SK-N-MC (cell line): ENCODE measurements at regions not wholly inside any gene's neighbourhood (a gene's known extent, or its start where the extent isn't known, plus 50 kb on each side); places are given as distances from the start of the nearest gene placed in this dataset.
"Not testable (repeated sequence)": the region's sequence is repeated elsewhere in the genome, so short reads cannot be mapped to it uniquely, and the experiment has no call there.

Source experiments
- DNase-seq: peaks from one replicate; pipeline ENCODE4 v3.0.0-alpha.2; 2011; ENCODE audit warnings: low read depth, low spot score
- H3K27ac ChIP-seq: fragments of 200-600 bp; sonication (generic); 2 replicates; pipeline ENCODE4 v1.5.1; 2016; ENCODE audit warnings: mixed run types
- H3K36me3 ChIP-seq: fragments of 200-600 bp; sonication (generic); 2 replicates; pipeline ENCODE4 v1.6.1; 2017; ENCODE audit warnings: antibody characterized with exemption, low read length, mixed read lengths; ENCODE audit not compliant: insufficient read depth
- H3K4me3 ChIP-seq: fragments of 200-600 bp; sonication (generic); 2 replicates; pipeline ENCODE4 v1.5.1; 2016
- H3K9ac ChIP-seq: fragments of 200-600 bp; sonication (generic); 2 replicates; pipeline ENCODE4 v1.8.0; 2017; ENCODE audit warnings: mixed run types, mixed read lengths; ENCODE audit not compliant: insufficient read length
- H3K9me3 ChIP-seq: fragments of 200-600 bp; sonication (generic); 2 replicates; pipeline ENCODE4 v1.6.1; 2017; ENCODE audit warnings: low read depth, mild to moderate bottlenecking, antibody characterized with exemption, low read length, moderate library complexity, mixed read lengths
- EZH2 ChIP-seq: fragments of 200-600 bp; sonication (generic); IDR thresholded peaks from one replicate; pipeline ENCODE4 v1.6.1; 2017; ENCODE audit warnings: antibody characterized with exemption
- FOXP2 ChIP-seq: optimal IDR thresholded peaks from 2 replicates; pipeline ENCODE3; 2011; ENCODE audit warnings: mild to moderate bottlenecking, moderate library complexity; ENCODE audit not compliant: insufficient read depth; ENCODE audit errors: extremely low read length, control extremely low read depth
- POLR2AphosphoS5 ChIP-seq: IDR thresholded peaks from 2 replicates; pipeline ENCODE4 v1.6.1; 2012; ENCODE audit warnings: mild to moderate bottlenecking, low read depth, low read length, borderline replicate concordance

- H3K9ac ChIP-seq, result no peak overlapping the region
- no peak for TF ChIP-seq FOXP2
- no peak for TF ChIP-seq EZH2
- no peak for TF ChIP-seq POLR2AphosphoS5
- no peaks in the 10 kb centered on the region for H3K36me3 ChIP-seq
- DNase-seq, result peak; percentile 20
- no peaks in the 10 kb centered on the region; the same call in 1 of the 2 replicates for H3K9me3 ChIP-seq
- H3K4me3 ChIP-seq, result no peak overlapping the region
- H3K27ac ChIP-seq, result no peak overlapping the region
Observed at GRCh38 chr18:64791236-64791635, 642.3 kb upstream of the LINC00305 start.

- Histone ChIP-seq H3K9me3 (no peaks in the 10 kb centered on the region; the same call in 1 of the 2 replicates), H3K9ac (no peak overlapping the region), H3K4me3 (no peak overlapping the region), H3K36me3 (no peaks in the 10 kb centered on the region), H3K27ac (no peak overlapping the region)
- TF ChIP-seq POLR2AphosphoS5 (no peak), FOXP2 (no peak), EZH2 (no peak)
- DNase-seq, result no peak
Observed at GRCh38 chr18:64785686-64786085, 636.8 kb upstream of the LINC00305 start.

- Histone ChIP-seq H3K4me3 (no peak overlapping the region), H3K9me3 (no peaks in the 10 kb centered on the region), H3K36me3 (no peaks in the 10 kb centered on the region), H3K27ac (no peak overlapping the region), H3K9ac (no peak overlapping the region)
- TF ChIP-seq EZH2, result no peak
- no peak for TF ChIP-seq POLR2AphosphoS5
- TF ChIP-seq FOXP2, result no peak
- no peak for DNase-seq
Observed at GRCh38 chr18:64777556-64777955, 628.7 kb upstream of the LINC00305 start.

GRCh38 chr18:64765908-64766307 lies 617.0 kb upstream of the LINC00305 start:
- no peaks in the 10 kb centered on the region for H3K36me3 ChIP-seq
- DNase-seq, result no peak
- H3K9me3 ChIP-seq, result no peaks in the 10 kb centered on the region
- H3K4me3 ChIP-seq, result no peak overlapping the region
- no peak overlapping the region for H3K9ac ChIP-seq
- H3K27ac ChIP-seq, result no peak overlapping the region
- no peak for TF ChIP-seq POLR2AphosphoS5
- no peak for TF ChIP-seq EZH2
- TF ChIP-seq FOXP2, result no peak

GRCh38 chr18:64752707-64753106 lies 603.8 kb upstream of the LINC00305 start:
- Histone ChIP-seq H3K27ac (no peak overlapping the region), H3K9ac (no peak overlapping the region), H3K4me3 (no peak overlapping the region), H3K9me3 (no peaks in the 10 kb centered on the region), H3K36me3 (no peaks in the 10 kb centered on the region)
- TF ChIP-seq POLR2AphosphoS5, result no peak
- TF ChIP-seq FOXP2, result no peak
- no peak for TF ChIP-seq EZH2
- DNase-seq, result no peak

- Histone ChIP-seq H3K36me3 (no peaks in the 10 kb centered on the region), H3K27ac (no peak overlapping the region), H3K9me3 (no peaks in the 10 kb centered on the region), H3K4me3 (no peak overlapping the region), H3K9ac (no peak overlapping the region)
- no peak for TF ChIP-seq POLR2AphosphoS5
- no peak for TF ChIP-seq EZH2
- no peak for TF ChIP-seq FOXP2
- no peak for DNase-seq
Observed at GRCh38 chr18:64749884-64750283, 601.0 kb upstream of the LINC00305 start.

GRCh38 chr18:64747803-64748202 lies 598.9 kb upstream of the LINC00305 start:
- Histone ChIP-seq H3K9ac (no peak overlapping the region), H3K4me3 (no peak overlapping the region), H3K27ac (no peak overlapping the region), H3K36me3 (no peaks in the 10 kb centered on the region), H3K9me3 (no peaks in the 10 kb centered on the region)
- no peak for DNase-seq
- TF ChIP-seq POLR2AphosphoS5, result no peak
- no peak for TF ChIP-seq FOXP2
- TF ChIP-seq EZH2, result no peak

GRCh38 chr18:64742898-64743297 lies 594.0 kb upstream of the LINC00305 start:
- no peaks in the 10 kb centered on the region for H3K9me3 ChIP-seq
- no peak overlapping the region for H3K9ac ChIP-seq
- DNase-seq, result no peak
- no peak overlapping the region for H3K4me3 ChIP-seq
- TF ChIP-seq FOXP2, result no peak
- TF ChIP-seq EZH2, result no peak
- TF ChIP-seq POLR2AphosphoS5, result no peak
- H3K27ac ChIP-seq, result no peak overlapping the region
- no peaks in the 10 kb centered on the region for H3K36me3 ChIP-seq

GRCh38 chr18:64734063-64734462 lies 585.2 kb upstream of the LINC00305 start:
- H3K9me3 ChIP-seq, result no peaks in the 10 kb centered on the region
- no peaks in the 10 kb centered on the region for H3K36me3 ChIP-seq
- H3K4me3 ChIP-seq, result no peak overlapping the region
- no peak overlapping the region for H3K9ac ChIP-seq
- TF ChIP-seq EZH2 (no peak), FOXP2 (no peak), POLR2AphosphoS5 (no peak)
- DNase-seq, result no peak
- H3K27ac ChIP-seq, result no peak overlapping the region

- DNase-seq, H3K27ac ChIP-seq, H3K4me3 ChIP-seq, H3K9ac ChIP-seq, H3K36me3 ChIP-seq, H3K9me3 ChIP-seq: not testable (repeated sequence)
Observed at GRCh38 chr18:64725657-64726056, 576.8 kb upstream of the LINC00305 start.
